ENCODE measurements at regions not wholly inside any gene's neighbourhood (a gene's known extent, or its start where the extent isn't known, plus 50 kb on each side); places are given as distances from the start of the nearest gene placed in this dataset.

GRCh38 chr4:8769645-8770517 lies 101.8 kb downstream of the HMX1 start:
- Histone ChIP-seq H3K9me3 (no peaks in the 10 kb centered on the region), H3K27me3 (no peaks in the 10 kb centered on the region), H3K36me3 (no peaks in the 10 kb centered on the region), H3K4me3 (no peak overlapping the region), H3K4me1 (no peaks in the 10 kb centered on the region), H3K27ac (no peak overlapping the region)
- ATAC-seq (ENCODE audit: low FRiP score in 2 of 2) (no peak), DNase-seq (no peak)
- no peak for TF ChIP-seq POLR2AphosphoS5 (IDR thresholded peaks at IDR 0.05)
- TF ChIP-seq CTCF (IDR thresholded peaks at IDR 0.05) = no peak
- no peak for TF ChIP-seq POLR2A (IDR thresholded peaks at IDR 0.05)
- TF ChIP-seq EP300 (IDR thresholded peaks at IDR 0.05) = no peak
- WGBS, 2 donors = 82 to 91% methylated on average over 11 to 17 of the region's 17 CpGs

- WGBS, 2 donors = 86 to 90% methylated on average over 12 to 20 of the region's 20 CpGs
- TF ChIP-seq POLR2AphosphoS5 (IDR thresholded peaks at IDR 0.05) = no peak
- H3K4me3 ChIP-seq = no peak overlapping the region
- ATAC-seq (ENCODE audit: low FRiP score in 2 of 2) (no peak), DNase-seq (no peak)
- H3K27ac ChIP-seq = no peak overlapping the region
- no peaks in the 10 kb centered on the region for H3K27me3 ChIP-seq
- no peaks in the 10 kb centered on the region for H3K36me3 ChIP-seq
- H3K9me3 ChIP-seq = no peaks in the 10 kb centered on the region
- no peaks in the 10 kb centered on the region for H3K4me1 ChIP-seq
Measured at GRCh38 chr4:8768357-8768999, 103.2 kb downstream of the HMX1 start.

- no peak for TF ChIP-seq EP300 (IDR thresholded peaks at IDR 0.05)
- TF ChIP-seq POLR2A (IDR thresholded peaks at IDR 0.05) = no peak
- no peak for TF ChIP-seq POLR2AphosphoS5 (IDR thresholded peaks at IDR 0.05)
- no peak for TF ChIP-seq CTCF (IDR thresholded peaks at IDR 0.05)
- H3K27ac ChIP-seq = no peak overlapping the region
- H3K27me3 ChIP-seq = no peaks in the 10 kb centered on the region
- DNase-seq (no peak), ATAC-seq (ENCODE audit: low FRiP score in 2 of 2) (no peak)
- H3K9me3 ChIP-seq = no peaks in the 10 kb centered on the region
- no peaks in the 10 kb centered on the region for H3K4me1 ChIP-seq
- H3K36me3 ChIP-seq = no peaks in the 10 kb centered on the region
- no peak overlapping the region for H3K4me3 ChIP-seq
- 85 to 88% methylated on average over 11 to 12 of the region's 12 CpGs for WGBS, 2 donors
Measured at GRCh38 chr4:8766610-8767009, 105.0 kb downstream of the HMX1 start.

- TF ChIP-seq EP300 (IDR thresholded peaks at IDR 0.05) = no peak
- no peak for TF ChIP-seq POLR2A (IDR thresholded peaks at IDR 0.05)
- no peak for TF ChIP-seq CTCF (IDR thresholded peaks at IDR 0.05)
- no peak for TF ChIP-seq POLR2AphosphoS5 (IDR thresholded peaks at IDR 0.05)
- Histone ChIP-seq H3K27ac (no peak overlapping the region), H3K36me3 (no peaks in the 10 kb centered on the region), H3K4me1 (no peaks in the 10 kb centered on the region), H3K4me3 (no peak overlapping the region), H3K27me3 (no peaks in the 10 kb centered on the region), H3K9me3 (no peaks in the 10 kb centered on the region)
- ATAC-seq (ENCODE audit: low FRiP score in 2 of 2) (peak in 1 of 2 donors; percentile 1), DNase-seq (peak in 1 of 2 donors; percentile 60)
- 76 to 78% methylated on average over 10 to 19 of the region's 19 CpGs for WGBS, 2 donors
Measured at GRCh38 chr4:8765631-8766590, 105.7 kb downstream of the HMX1 start.

- TF ChIP-seq POLR2A (IDR thresholded peaks at IDR 0.05) (no peak), POLR2AphosphoS5 (IDR thresholded peaks at IDR 0.05) (no peak), EP300 (IDR thresholded peaks at IDR 0.05) (no peak), CTCF (IDR thresholded peaks at IDR 0.05) (no peak)
- WGBS, 2 donors = 66 to 77% methylated on average over 3 to 11 of the region's 11 CpGs
Measured at GRCh38 chr4:8765084-8765483, 106.6 kb downstream of the HMX1 start.

More at GRCh38 chr4:8765084-8765483, 106.6 kb downstream of the HMX1 start:
- no peaks in the 10 kb centered on the region for H3K9me3 ChIP-seq
- H3K4me1 ChIP-seq = no peaks in the 10 kb centered on the region
- DNase-seq (no peak), ATAC-seq (ENCODE audit: low FRiP score in 2 of 2) (no peak)
- H3K27me3 ChIP-seq = no peaks in the 10 kb centered on the region
- no peaks in the 10 kb centered on the region for H3K36me3 ChIP-seq
- no peak overlapping the region for H3K4me3 ChIP-seq
- no peak overlapping the region for H3K27ac ChIP-seq

All from upper lobe of left lung (tissue), 6 donors.